Limb (tissue), 2 donors: ENCODE measurements at regions not wholly inside any gene's neighbourhood (a gene's known extent, or its start where the extent isn't known, plus 50 kb on each side); places are given as distances from the start of the nearest gene placed in this dataset.

Experiments
- DNase-seq, 2 donors: peaks; one replicate each; pipeline ENCODE4 v3.0.0-alpha.2; 2016; ENCODE audit errors: extremely low spot score in 2 of 2

DNA sequence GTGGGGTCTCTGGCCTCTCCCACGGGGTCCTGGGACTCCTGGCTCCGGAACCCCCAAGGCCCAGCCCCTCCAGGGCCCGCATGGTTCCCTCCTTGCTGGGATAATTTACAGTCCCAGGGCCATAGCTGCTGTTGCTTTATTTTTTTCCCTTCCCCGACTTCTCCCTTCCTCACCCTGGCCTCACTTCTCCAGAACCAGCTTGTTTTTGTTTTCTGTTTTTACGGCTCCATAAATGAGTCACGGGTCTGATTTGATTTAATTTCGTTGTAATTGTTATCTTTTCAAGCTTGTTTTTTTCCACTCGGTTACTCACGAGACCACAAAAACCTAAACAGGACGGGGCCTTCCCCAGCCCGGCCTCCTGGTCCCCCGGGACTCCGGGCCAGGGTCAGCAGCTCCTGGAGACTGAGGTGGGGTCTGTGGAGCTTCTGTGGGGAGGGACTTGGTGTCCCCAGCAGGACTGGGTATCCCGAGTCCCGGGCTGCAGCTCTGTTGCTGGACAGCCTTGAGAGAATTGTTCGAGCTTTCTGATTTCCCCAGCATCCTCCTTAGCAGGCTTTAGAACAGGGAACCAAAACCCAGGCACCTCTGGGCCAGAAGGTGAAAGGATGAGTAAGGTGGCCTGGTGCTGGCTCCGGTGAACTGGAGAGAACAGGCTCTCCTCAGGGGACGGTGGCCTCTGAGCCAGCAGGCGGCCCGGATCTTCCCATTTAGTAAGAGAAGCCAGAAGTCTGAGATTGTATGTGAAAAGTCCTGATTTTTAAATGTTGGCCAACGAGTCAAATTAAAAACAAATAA lies 94.9 kb downstream of the CEBPB start:
- no peak for DNase-seq

DNA sequence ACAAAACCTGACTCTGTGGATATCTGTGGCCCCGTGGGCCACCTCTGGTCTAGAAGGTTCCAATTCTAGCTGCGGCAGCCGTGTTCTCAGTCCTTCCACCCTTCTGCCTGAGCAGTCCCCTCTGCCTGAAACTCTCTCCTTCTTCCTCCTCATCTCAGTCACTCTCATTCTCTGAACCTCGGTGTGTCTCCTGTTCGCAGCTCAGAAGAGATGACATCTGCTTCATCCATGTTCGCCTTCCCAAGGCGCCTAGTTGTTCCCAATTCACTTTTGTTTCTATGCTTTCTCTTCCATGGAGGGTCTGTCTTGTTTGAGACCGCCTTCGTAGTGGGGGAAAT lies 95.5 kb downstream of the CEBPB start:
- DNase-seq: no peak

DNA sequence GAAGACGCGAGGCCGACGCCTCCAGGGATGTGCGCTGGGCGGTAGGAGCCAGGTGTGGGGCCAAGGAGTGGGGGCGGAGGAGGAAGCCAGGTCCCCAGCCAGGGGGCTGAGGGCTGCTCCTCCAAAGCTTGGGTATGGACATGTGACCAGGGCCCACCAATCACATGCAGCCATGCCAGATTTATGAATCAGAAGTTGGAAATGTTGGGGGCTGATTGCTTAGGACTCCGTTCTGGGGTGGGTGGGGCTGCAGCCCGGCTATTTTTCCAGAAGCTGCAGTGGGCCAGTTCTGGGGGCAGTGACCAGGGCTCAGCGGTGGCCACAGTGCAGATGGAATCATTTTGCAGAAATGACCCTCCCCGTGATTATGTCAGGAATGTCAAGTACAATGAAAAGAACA lies 96.0 kb downstream of the CEBPB start:
- DNase-seq: peak; percentile 65 to 72

DNA sequence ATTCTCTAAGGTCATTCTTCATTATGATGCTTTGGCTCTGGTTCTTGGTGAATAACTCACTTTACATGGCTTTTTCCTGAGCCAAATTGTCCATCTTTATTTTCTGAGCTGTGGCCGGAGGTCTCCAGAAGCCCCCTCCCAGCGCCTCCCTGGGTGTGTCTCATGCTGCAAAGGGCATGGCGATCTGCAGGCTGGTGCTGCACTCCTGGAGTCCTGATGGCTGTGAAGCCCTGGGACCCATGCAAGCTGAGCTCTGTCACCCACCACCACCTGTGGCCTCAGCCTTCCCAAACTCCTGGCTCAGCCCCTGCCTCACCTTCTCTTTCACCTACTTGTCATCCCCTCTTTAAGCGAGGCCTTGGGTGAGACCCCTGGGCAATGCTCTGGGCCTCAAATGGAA lies 96.9 kb downstream of the CEBPB start:
- DNase-seq: no peak

DNA sequence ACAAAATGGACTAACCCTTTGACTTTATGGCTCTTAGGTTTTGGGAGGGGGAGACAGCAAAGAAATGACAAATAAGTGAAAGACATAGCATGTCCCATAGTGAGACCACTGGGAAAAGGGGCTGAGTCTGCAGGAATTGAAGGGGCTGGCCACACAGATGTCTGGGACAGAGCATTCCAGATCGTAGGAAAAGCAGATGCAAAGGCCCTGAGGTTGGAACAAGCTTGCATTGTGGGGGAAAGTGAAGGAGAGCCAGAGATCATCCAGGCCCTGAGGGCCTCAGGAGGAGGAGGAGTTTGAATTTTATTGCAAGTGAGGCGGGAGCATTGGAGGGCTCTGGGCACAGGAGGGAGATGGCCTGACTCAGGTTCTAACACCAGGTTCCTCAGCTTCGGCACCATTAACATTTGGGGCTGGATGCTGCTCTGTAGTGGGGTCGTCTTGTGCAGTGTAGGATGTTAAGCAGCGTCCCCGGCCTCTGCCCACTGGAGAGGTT lies 97.5 kb downstream of the CEBPB start:
- no peak for DNase-seq

DNA sequence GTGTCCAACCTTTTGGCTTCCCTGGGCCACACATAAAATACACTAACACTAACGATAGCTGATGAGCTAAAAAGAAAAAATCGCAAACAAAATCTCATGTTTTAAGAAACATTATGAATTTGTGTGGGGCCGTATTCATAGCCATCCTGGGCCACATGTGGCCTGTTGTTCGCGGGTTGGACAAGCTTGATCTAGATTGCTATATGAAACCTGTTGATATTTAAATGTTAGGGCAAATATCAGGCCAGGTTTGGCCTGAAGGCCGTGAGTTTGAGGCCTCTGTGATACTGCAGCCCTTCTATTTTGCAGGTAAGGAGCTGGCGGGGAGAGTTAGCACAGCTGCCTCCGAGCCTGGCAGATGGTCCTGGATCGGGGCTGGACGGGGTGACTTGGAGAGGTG lies 99.0 kb downstream of the CEBPB start:
- no peak for DNase-seq

DNA sequence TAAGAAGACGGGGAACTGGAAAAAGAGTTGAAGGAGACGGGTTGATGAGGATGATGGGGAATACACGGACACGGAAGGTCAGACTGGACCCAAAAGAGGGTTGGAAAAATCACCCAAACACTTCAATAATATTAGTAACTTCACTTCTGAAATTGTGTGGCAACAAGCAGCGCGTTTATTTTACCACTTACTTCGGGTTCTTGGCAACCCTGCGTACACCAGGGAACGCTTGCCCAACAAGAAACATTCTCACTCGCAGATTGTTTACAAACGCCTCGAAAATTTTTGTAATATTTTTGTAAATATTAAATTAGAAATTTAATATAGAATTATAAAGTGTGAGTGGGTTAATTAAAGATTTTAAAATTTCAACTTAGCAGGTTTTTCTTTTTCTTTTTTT lies 99.5 kb downstream of the CEBPB start:
- no peak for DNase-seq

DNA sequence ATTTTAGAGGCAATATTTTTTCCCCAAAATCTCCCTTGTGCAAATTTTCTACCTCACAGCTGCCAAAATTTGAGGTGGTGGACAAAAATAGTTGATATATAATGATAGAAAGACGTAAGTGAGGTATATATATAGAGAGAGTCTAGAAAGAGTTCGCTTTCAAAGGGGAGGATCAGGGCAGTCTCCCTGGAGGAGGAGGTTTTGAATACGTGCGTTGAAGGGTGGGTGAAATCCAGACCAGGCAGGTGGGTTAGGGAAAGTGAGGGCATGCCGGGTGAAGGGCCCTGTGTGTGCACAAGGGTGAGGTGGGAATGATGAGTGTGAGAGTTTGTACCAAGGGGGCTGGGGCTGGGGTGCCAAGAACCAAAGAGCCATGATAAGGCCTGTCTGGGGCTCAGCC lies 100.2 kb downstream of the CEBPB start:
- DNase-seq: no peak

DNA sequence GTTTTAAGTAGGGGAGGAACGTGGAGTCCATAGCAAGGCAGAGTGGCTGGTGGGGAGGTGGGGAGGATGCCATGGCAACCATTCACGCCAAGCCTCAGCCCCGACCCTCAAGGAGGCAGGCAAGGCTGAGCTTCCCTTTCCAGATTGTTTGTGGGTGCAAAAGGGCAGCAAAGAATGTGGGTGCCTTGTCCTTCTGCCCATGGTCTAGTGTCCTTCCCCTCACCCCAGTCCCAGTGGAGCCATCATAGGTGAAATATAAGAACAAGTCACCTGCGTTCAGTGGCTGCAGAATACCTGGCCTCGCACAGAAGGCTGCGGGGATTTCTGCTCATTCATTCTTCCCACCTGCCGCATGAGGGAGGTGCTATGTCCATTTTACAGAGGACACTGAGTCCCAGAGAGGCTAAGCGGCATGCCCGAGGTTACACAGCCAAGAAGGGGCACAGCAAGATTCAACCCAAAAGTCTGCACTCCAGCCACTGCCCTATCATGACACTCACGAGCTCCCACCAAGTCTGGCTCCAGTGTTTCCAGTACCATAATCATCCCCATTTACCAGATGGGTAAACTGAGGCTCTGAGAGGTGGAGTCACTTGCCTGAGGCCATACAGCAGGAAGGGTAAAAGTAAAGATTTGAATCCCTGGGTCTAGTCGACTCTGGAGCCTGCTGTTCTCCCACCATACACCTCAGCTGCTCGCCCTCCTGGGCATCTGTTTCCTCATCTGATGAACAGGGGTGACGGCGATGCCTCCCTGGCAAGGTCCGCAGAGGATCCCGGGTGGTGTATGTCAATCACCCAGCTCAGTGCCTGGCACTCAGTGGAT lies 100.8 kb downstream of the CEBPB start:
- DNase-seq: no peak

DNA sequence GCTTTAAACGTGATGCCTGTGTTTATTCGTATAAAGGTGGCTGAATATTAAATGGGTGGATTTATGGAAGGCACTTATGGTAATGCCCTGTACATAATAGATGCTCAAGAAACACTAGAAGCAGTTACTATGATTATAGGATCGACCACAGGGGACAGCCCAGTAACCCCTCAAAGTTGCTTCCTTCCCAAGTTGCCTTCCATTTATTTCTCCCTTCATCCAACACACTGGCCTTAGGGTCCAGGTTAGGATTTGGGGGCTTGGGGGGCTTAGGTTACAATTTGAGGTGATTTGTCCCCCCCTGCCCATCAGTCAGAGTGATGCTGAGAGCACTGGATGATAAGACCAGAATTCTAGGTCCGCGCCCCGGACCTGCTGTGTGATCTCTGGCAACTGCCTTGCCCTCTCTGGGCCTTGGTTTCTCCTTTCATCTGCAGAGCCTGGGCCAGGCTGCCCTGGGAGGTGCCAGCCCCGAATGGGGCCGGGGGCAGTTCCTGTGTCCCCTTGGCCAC lies 101.5 kb downstream of the CEBPB start:
- no peak for DNase-seq

DNA sequence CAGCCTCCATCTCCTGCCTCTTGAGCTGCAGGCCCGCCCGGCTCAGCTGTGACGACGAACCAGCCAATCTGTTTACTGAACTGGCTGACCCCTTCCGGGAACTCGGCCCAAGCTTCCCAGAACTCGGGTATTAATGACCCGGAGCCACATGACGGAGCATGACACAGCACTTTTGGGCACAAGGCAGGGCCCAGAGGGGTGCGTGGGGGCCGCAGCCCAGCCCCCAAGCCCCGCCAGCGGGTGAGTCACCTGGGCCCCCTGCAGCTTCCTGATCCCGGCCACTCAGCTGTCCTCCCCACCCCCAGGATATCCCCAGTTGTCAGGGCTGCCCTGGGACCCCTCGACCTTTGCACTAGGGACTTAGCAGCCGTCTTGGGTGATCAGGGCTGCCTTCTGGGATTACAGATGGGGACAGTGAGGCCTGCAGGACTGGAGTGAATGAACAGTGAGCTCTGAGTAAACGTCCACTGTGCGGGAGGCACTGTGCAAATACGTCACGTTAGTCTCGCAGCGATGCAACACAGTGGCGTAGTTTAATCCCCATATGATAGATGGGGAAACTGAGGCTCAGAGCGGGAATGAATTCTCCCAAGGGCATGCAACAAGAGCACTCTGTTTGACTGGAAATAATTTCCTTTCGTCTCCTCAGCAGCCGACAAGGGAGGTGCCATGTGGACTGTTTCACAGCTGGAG lies 102.1 kb downstream of the CEBPB start:
- peak; percentile 35 to 67 for DNase-seq

DNA sequence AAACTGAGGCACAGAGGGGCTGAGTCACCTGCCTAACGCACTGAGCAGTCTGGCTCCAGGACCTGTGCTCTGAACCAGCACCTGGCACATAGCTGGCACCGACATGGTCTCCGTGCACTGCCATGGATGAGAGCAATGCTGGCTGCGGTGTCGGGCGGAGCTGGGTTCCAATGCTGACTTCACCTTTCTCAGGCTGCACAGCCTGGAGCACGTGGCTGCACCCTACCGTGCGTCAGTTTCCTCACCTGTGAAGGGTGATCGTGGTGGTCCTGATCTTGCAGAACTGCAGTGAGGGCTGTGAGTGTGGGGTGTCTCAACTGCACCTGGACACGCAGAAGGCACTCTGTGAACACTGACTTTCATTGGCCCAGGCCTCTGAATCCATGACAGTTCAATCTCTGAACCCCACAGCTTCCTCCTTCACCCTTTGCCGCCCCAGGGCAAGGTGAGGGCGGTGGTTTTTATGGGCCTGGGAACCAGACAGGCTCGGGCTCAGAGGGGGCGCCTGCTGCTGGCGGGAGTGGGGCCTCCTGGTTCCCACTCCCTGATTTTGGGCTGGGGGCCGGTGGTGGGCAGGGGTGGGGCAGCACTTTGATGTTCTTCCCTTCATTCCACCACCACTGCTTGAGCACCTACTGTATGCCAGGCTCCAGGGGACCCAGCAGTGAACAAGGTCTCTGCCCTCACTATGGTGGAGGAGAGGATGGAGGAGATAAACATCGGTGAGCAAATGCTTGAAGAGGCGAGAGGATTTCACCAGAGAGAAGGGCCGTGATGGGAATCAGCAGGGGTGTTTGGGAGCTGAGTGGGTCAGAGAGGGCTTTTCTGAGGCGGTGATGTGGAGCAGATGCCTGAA lies 102.9 kb downstream of the CEBPB start:
- DNase-seq: no peak

DNA sequence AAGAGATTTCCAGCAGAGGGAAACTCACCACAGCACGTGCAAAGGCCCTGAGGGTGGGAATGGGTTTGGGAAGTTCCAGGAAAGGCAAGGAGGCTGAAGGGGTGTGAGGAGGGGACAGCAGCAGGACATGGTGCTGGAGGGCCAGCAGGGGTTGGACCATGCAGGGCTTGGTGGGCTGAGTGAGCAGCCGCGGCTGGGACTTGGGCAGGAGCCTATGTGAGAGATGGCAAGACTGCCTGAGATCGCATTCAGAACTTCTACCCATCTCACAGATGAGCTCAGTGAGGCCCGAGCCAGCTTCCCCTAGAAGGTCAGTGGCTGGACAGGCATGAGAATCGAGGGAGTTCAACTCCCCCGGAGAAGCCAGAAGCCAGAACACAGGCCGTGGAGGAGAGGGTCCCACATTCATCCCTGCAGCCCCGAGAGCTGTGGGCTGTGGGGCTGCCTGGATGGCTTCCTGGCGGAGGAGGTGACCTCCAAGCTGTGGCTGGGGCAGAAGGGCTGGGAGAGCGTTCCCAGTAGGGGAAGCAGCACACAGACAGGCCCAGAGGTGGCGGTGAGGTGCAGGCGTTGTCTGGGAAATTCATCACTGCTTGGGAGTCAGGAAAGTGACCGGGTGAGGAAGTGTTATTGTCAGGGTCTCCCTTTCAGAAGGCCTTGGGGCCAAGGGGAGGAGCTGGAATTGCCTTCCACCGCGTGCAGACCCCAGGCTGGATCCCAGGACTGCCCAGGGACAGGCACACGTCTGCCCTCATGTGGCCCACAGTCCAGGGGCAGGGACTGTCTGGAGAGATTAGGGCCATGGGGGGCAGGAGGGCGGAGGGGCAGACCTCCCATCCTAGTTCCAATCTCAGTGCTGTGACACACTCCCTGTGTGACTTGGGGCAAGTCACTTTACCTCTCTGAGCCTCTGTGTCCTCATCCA lies 103.8 kb downstream of the CEBPB start:
- no peak for DNase-seq

DNA sequence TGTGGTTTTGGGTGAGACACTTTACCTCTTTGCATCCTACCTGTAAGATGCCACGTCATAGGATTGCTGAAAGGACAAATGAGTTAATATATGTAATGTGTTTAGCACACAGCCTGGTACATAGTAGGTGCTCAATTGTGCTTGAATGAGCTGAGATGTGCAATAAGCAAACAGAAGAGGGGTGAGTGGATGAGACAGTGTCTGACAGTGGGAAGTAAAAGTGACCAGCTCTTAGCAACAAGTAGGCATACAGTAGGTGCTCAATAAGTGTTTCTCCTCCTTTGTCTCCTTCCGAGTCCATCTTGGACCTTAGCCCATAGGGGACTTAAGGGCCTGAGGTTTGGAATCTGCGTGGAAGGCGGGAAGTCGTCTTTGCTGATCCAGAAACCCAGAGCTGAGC lies 104.7 kb downstream of the CEBPB start:
- no peak for DNase-seq

DNA sequence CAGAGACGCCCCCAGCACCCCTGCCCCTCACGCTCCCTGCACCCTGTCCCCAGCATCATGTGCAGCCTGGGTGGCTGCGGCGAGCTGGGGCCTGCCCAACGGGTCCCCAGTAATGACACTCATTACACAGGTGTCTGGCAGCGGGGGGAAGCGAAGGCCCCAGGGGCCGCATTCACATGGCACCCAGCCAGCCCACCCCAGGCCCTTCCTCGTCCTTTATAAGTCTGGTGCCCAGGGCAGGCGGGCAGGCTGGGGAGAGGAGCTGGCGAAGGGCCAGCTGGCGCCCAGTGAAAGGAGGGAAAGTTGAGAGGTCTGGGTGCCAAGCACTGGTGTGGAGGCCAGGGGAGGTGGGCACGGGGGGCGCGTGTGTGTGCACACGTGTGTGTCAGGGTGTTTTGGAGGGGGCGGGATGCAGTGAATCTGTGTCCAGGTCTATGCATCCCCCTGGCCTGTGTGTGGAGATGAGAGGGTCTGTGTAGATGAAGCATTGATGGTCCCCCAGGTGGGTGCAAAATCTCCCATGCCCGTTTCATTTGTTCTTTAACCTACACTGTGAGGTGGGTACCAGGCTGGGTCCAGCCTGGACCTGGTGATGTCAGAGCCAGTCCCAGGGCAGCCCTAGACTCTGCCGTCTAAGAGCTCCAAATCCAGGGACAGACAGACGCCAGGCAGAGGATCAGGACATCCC lies 105.3 kb downstream of the CEBPB start:
- no peak for DNase-seq

DNA sequence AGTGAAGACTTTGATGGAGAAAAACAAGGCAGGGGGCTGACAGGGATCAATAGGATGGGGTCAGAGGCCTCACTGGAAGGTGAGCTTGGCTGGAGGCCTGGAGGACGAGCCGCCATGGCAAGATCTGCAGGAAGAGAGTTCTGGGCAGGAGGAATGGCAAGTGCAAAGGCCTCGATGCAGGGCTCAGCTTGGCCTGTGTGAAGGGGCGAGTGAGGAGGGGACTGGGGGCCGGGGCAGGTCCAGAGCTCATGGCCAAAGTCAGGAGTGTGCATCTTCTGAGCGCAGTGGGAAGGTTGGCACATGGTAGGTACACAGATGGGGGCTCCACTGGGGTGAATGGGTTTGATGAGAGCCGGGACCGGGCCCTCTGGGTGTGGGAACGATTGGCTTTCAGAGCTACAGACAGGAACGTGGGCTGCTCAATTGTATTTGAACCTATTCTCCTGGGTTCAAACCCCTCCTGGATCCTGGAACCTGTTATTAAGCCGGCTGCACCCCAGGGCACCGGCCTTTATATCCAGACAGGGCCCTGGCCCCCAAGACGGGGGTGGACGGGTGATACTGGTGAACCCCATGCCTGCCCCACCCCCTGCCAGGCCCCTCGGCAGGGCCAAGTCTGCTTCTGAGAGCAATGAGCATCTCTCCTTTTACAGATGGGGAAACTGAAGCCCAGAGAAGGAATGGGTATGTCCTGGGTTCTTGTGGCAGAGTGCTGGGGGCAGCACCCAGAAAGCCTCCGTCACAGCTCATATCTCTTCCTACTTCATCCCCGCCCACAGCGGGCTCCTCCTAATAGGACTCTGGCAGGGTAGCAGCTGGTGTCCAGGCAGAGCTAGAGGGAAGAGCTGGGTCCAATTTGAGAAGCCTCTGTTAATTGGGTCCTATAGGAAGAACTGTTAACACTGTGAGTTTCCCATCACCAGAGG lies 106.1 kb downstream of the CEBPB start:
- no peak for DNase-seq

DNA sequence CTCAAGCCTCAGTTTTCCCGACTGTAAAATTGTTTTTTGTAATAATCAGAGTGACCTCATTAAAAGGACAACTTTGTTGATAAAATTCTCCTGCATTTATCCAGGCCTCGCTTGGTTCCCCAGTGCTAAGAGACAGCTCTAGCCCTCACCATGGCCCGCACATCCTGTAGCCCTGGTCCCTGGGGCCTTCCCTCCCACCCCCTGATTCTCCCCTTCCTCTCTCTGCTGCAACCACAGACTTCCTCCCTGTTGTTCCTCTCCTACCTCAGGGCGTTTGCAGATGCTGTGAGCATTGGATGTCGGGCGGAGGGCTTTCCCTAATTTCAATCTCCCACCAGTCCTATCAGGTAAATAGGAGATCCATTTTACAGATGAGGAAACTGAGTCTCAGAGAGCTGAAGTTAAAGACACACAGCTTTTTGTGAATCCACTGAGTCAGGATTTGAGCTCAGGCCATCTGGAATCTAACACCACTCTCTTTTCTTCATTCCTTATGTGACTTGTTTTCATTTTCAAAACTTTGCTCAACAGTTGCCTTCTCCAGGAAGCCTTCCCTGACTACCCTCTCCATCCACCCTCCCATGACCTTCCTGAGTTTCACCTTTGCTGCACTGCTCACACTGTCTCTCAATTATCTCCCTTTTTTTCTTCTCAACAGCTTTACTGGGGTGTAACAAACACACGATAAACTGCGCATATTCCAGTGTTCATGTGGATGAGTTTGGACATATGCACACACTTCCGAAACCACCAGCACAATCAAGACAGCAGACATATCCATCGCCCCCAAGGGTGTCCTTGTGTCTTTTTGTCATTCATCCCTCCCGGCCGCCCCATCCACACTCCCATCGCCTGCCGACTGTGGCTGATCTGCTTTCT lies 107.1 kb downstream of the CEBPB start:
- DNase-seq: no peak
